ENCODE measurements at regions not wholly inside any gene's neighbourhood (a gene's known extent, or its start where the extent isn't known, plus 50 kb on each side); places are given as distances from the start of the nearest gene placed in this dataset.

- no peak for TF ChIP-seq POLR2A (IDR thresholded peaks at IDR 0.05; ENCODE audit: low read depth, low read length)
- no peak for TF ChIP-seq POLR2AphosphoS5 (IDR thresholded peaks at IDR 0.05; ENCODE audit: low read depth, low read length)
- no peak for TF ChIP-seq SPI1 (IDR thresholded peaks at IDR 0.05; ENCODE audit: low read depth, low read length)
- no peak for TF ChIP-seq TAF1 (IDR thresholded peaks at IDR 0.05; ENCODE audit: low read depth, low read length)
These were observed 100.8 kb upstream of the MME start for GRCh38 chr3:154979331-154979730.
